Mesenchymal stem cell (in vitro differentiated cells and primary cell): ENCODE measurements at regions not wholly inside any gene's neighbourhood (a gene's known extent, or its start where the extent isn't known, plus 50 kb on each side); places are given as distances from the start of the nearest gene placed in this dataset.
"Not testable (repeated sequence)": the region's sequence is repeated elsewhere in the genome, so short reads cannot be mapped to it uniquely, and the experiment has no call there.

Source experiments
- DNase-seq: peaks from one replicate; pipeline ENCODE4 v3.0.0-alpha.2; 2013
- H2AFZ ChIP-seq: one replicate; pipeline ENCODE4 v1.6.1; 2013; ENCODE audit warnings: low read depth, mild to moderate bottlenecking, control low read depth, inconsistent platforms, low read length, moderate library complexity
- H2AK5ac ChIP-seq: 2 replicates; pipeline ENCODE4 v1.6.1; 2013; ENCODE audit warnings: low read length, moderate library complexity, mild to moderate bottlenecking, inconsistent platforms; ENCODE audit not compliant: severe bottlenecking
- H2BK120ac ChIP-seq: one replicate; pipeline ENCODE4 v1.6.1; 2013; ENCODE audit warnings: low read depth, mild to moderate bottlenecking, inconsistent platforms, low read length, moderate library complexity
- H2BK12ac ChIP-seq, 2 experiments: one replicate each; pipeline ENCODE4 v1.6.1; 2013; ENCODE audit warnings: inconsistent platforms in 2 of 2, low read length in 2 of 2, mild to moderate bottlenecking in 2 of 2, moderate library complexity in 2 of 2, control low read depth in 1 of 2
- H2BK15ac ChIP-seq: one replicate; pipeline ENCODE4 v1.6.1; 2013; ENCODE audit warnings: mild to moderate bottlenecking, low read depth, inconsistent platforms; ENCODE audit not compliant: poor library complexity, severe bottlenecking
- H2BK5ac ChIP-seq: 2 replicates; pipeline ENCODE4 v1.6.1; 2013; ENCODE audit warnings: low read depth, mild to moderate bottlenecking, low read length, control low read depth, inconsistent platforms; ENCODE audit not compliant: poor library complexity, severe bottlenecking
- H3K14ac ChIP-seq, 2 experiments: one replicate each; pipeline ENCODE4 v1.6.1; 2013; ENCODE audit warnings: inconsistent platforms in 2 of 2, low read length in 2 of 2, control low read depth in 1 of 2, mild to moderate bottlenecking in 1 of 2, moderate library complexity in 1 of 2
- H3K18ac ChIP-seq, 2 experiments: one replicate each; pipeline ENCODE4 v1.6.1; 2013; ENCODE audit warnings: inconsistent platforms in 2 of 2, low read length in 2 of 2, control low read depth in 1 of 2, low read depth in 1 of 2, mild to moderate bottlenecking in 1 of 2
- H3K23ac ChIP-seq, 2 experiments: one replicate each; pipeline ENCODE4 v1.6.1; 2013; ENCODE audit warnings: inconsistent platforms in 2 of 2, low read length in 2 of 2, mild to moderate bottlenecking in 2 of 2, moderate library complexity in 2 of 2, control low read depth in 1 of 2
- H3K27ac ChIP-seq: 2 replicates; pipeline ENCODE4 v1.5.1; 2013; ENCODE audit warnings: mild to moderate bottlenecking, moderate library complexity, low read length, control low read depth, inconsistent platforms; ENCODE audit not compliant: poor library complexity, severe bottlenecking
- H3K27me3 ChIP-seq, 2 experiments: 2 replicates each; pipeline versions ENCODE4 v1.6.1 to v1.7.0; 2013; ENCODE audit warnings: low read length in 2 of 2, mild to moderate bottlenecking in 2 of 2, moderate library complexity in 2 of 2, control low read depth in 1 of 2, inconsistent platforms in 1 of 2; ENCODE audit not compliant: control insufficient read depth in 1 of 2, insufficient read depth in 1 of 2
- H3K36me3 ChIP-seq, 2 experiments: 2 replicates each; pipeline versions ENCODE4 v1.6.1 to v1.7.0; 2013; ENCODE audit warnings: low read length in 2 of 2, control low read depth in 1 of 2, inconsistent platforms in 1 of 2, low read depth in 1 of 2, mild to moderate bottlenecking in 1 of 2; ENCODE audit not compliant: insufficient read depth in 2 of 2, control insufficient read depth in 1 of 2
- H3K4ac ChIP-seq, 2 experiments: one replicate each; pipeline ENCODE4 v1.6.1; 2013; ENCODE audit warnings: inconsistent platforms in 2 of 2, low read length in 2 of 2, mild to moderate bottlenecking in 2 of 2, moderate library complexity in 2 of 2, control low read depth in 1 of 2, low read depth in 1 of 2
- H3K4me1 ChIP-seq: 2 replicates; pipeline ENCODE4 v1.6.1; 2013; ENCODE audit warnings: low read depth, low read length, control low read depth; ENCODE audit not compliant: control insufficient read depth, insufficient read depth
- H3K4me2 ChIP-seq: 2 replicates; pipeline ENCODE4 v1.6.1; 2013; ENCODE audit warnings: low read length, mild to moderate bottlenecking, inconsistent platforms; ENCODE audit not compliant: poor library complexity, severe bottlenecking
- H3K4me3 ChIP-seq, 2 experiments: 2 replicates each; pipeline versions ENCODE4 v1.5.1 to v1.7.0; 2013; ENCODE audit warnings: low read length in 2 of 2, mild to moderate bottlenecking in 2 of 2, control low read depth in 1 of 2, low read depth in 1 of 2; ENCODE audit not compliant: insufficient read depth in 1 of 2
- H3K79me1 ChIP-seq: replicated peaks from 2 replicates; pipeline ENCODE4 v1.6.1; 2013; ENCODE audit warnings: mild to moderate bottlenecking, control low read depth, low read length, inconsistent platforms; ENCODE audit not compliant: poor library complexity, severe bottlenecking
- H3K9ac ChIP-seq: 2 replicates; pipeline ENCODE4 v1.7.0; 2013; ENCODE audit warnings: mild to moderate bottlenecking, low read length, moderate library complexity
- H3K9me3 ChIP-seq: 2 replicates; pipeline ENCODE4 v1.7.0; 2013; ENCODE audit warnings: mild to moderate bottlenecking, low read length; ENCODE audit not compliant: control insufficient read depth
- H4K8ac ChIP-seq: one replicate; pipeline ENCODE4 v1.6.1; 2013; ENCODE audit warnings: inconsistent platforms, mild to moderate bottlenecking, low read length, moderate library complexity
- H4K91ac ChIP-seq: one replicate; pipeline ENCODE4 v1.6.1; 2013; ENCODE audit warnings: mild to moderate bottlenecking, low read length, inconsistent platforms
- WGBS: methylation state at CpG from one replicate; pipeline ENCODE4 v1.1.7; 2013; ENCODE audit warnings: mixed read lengths; 5-methylcytosine and 5-hydroxymethylcytosine counted together

- Histone ChIP-seq H4K91ac (no peak overlapping the region), H2BK120ac (no peak overlapping the region), H2BK12ac (no peak overlapping the region), H2BK15ac (no peak overlapping the region), H3K4me2 (no peak overlapping the region), H3K27me3 (no peaks in the 10 kb centered on the region), H2AFZ (no peak overlapping the region), H3K27ac (no peak overlapping the region), H3K23ac (no peak overlapping the region), H3K9me3 (peaks cover 18% of the 10 kb centered on the region), H3K9ac (no peak overlapping the region), H3K79me1 (no peaks in the 10 kb centered on the region), H3K4me3 (no peak overlapping the region), H3K36me3 (no peaks in the 10 kb centered on the region), H3K4ac (no peak overlapping the region), H3K14ac (no peak overlapping the region), H3K18ac (no peak overlapping the region), H2BK5ac (no peak overlapping the region), H4K8ac (no peak overlapping the region), H2AK5ac (no peak overlapping the region), H3K4me1 (no peaks in the 10 kb centered on the region)
- no peak for DNase-seq
- WGBS, result 86% methylated on average over 4 of the region's 4 CpGs
These were observed 351.8 kb downstream of the SHANK2 start for GRCh38 chr11:70900540-70900939.

- H3K27ac ChIP-seq, result no peak overlapping the region
These were observed 350.3 kb downstream of the SHANK2 start for GRCh38 chr11:70901951-70902521.

GRCh38 chr11:70903229-70903628 is 349.1 kb downstream of the SHANK2 start:
- not testable (repeated sequence) for H4K91ac ChIP-seq, H3K4ac ChIP-seq, H3K9me3 ChIP-seq, H3K9ac ChIP-seq, H3K23ac ChIP-seq, H2BK120ac ChIP-seq, H3K79me1 ChIP-seq, DNase-seq, H2AK5ac ChIP-seq, H3K4me2 ChIP-seq, H3K4me3 ChIP-seq, H3K18ac ChIP-seq, H2BK15ac ChIP-seq, H3K27me3 ChIP-seq, H3K27ac ChIP-seq, H3K36me3 ChIP-seq, H2AFZ ChIP-seq, H3K4me1 ChIP-seq, H4K8ac ChIP-seq, H2BK5ac ChIP-seq, H3K14ac ChIP-seq, H2BK12ac ChIP-seq
- 89% methylated on average over 8 of the region's 8 CpGs for WGBS

More at GRCh38 chr11:70901951-70902521, 350.3 kb downstream of the SHANK2 start:
- no peak overlapping the region for H2AFZ ChIP-seq
- H3K4me2 ChIP-seq, result no peak overlapping the region
- H4K91ac ChIP-seq, result no peak overlapping the region
- H2BK5ac ChIP-seq, result no peak overlapping the region
- H3K79me1 ChIP-seq, result no peaks in the 10 kb centered on the region
- no peak overlapping the region for H2BK12ac ChIP-seq
- H2BK15ac ChIP-seq, result no peak overlapping the region
- DNase-seq, result peak; percentile 15
- WGBS, result 83% methylated on average over 13 of the region's 15 CpGs
- H3K18ac ChIP-seq, result no peak overlapping the region
- no peak overlapping the region for H3K4me3 ChIP-seq
- no peak overlapping the region for H2AK5ac ChIP-seq
- no peak overlapping the region for H3K14ac ChIP-seq
- no peak overlapping the region for H3K23ac ChIP-seq
- H3K9ac ChIP-seq, result no peak overlapping the region
- no peak overlapping the region for H4K8ac ChIP-seq
- no peak overlapping the region for H3K4ac ChIP-seq
- no peak overlapping the region for H2BK120ac ChIP-seq
- no peaks in the 10 kb centered on the region for H3K27me3 ChIP-seq
- no peaks in the 10 kb centered on the region for H3K4me1 ChIP-seq
- no peaks in the 10 kb centered on the region for H3K36me3 ChIP-seq
- H3K9me3 ChIP-seq, result peaks cover 10% of the 10 kb centered on the region

- no peak overlapping the region for H2BK120ac ChIP-seq
- H2BK12ac ChIP-seq, result no peak overlapping the region
- H3K14ac ChIP-seq, result no peak overlapping the region
- H3K4ac ChIP-seq, result no peak overlapping the region
- no peak overlapping the region for H3K27ac ChIP-seq
- no peak overlapping the region for H2AFZ ChIP-seq
- H3K36me3 ChIP-seq, result no peaks in the 10 kb centered on the region
- H4K8ac ChIP-seq, result no peak overlapping the region
- H3K23ac ChIP-seq, result no peak overlapping the region
- H3K9me3 ChIP-seq, result no peaks in the 10 kb centered on the region
- H3K79me1 ChIP-seq, result no peaks in the 10 kb centered on the region
- no peak overlapping the region for H3K9ac ChIP-seq
- WGBS, result 89% methylated on average over 12 of the region's 12 CpGs
- H3K4me2 ChIP-seq, result no peak overlapping the region
- H4K91ac ChIP-seq, result no peak overlapping the region
- no peaks in the 10 kb centered on the region for H3K27me3 ChIP-seq
- H3K4me1 ChIP-seq, result no peaks in the 10 kb centered on the region
- no peak overlapping the region for H2BK15ac ChIP-seq
- no peak overlapping the region for H3K18ac ChIP-seq
- H3K4me3 ChIP-seq, result no peak overlapping the region
- H2AK5ac ChIP-seq, result no peak overlapping the region
- DNase-seq, result no peak
- H2BK5ac ChIP-seq, result no peak overlapping the region
These were observed 346.3 kb downstream of the SHANK2 start for GRCh38 chr11:70906101-70906500.
